ENCODE measurements at regions not wholly inside any gene's neighbourhood (a gene's known extent, or its start where the extent isn't known, plus 50 kb on each side); places are given as distances from the start of the nearest gene placed in this dataset.
"Not testable (repeated sequence)": the region's sequence is repeated elsewhere in the genome, so short reads cannot be mapped to it uniquely, and the experiment has no call there.

DNA sequence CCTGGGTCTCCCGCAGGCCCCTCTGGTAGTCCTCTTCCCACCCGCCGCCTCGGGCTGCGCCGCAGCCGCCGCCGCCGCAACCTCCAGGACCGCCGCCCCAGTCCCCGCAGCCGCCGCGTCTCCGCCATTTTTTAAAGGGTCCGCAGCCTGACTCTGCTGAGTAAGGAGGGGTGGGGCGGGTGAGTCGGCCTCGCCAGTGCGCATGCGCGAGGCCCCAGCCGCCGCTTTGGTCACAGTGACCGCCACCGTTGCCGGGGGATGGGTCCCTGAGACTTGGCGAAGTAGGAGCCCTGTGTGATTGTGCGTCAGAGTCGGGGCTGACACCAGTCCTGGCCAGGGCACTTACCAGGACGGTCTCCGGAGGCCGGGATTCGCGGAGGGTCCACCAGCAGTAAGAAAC is 1424.2 kb upstream of the PCDH10 start:
- H2BK5ac ChIP-seq (ENCODE audit: low read depth, low read length, poor library complexity, severe bottlenecking); ATAC-seq (ENCODE audit: low read depth); CTCF ChIA-PET; H3K79me1 ChIP-seq (ENCODE audit: low read depth in 1 of 2, low read length in 2 of 2); H2BK15ac ChIP-seq (ENCODE audit: low read depth, low read length); H3K23ac ChIP-seq (ENCODE audit: low read depth, low read length); H3K4ac ChIP-seq (ENCODE audit: low read depth, low read length); H4K8ac ChIP-seq (ENCODE audit: low read depth in 2 of 2, low read length in 2 of 2); in situ Hi-C loops (cut with MboI; ENCODE audit: low sequenced_read_pairs); H3K27me3 ChIP-seq (ENCODE audit: control insufficient read depth, insufficient read depth, low read length); H4K20me1 ChIP-seq (ENCODE audit: insufficient read depth, low read length); dilution Hi-C loops (cut with HindIII; ENCODE audit: low sequenced_read_pairs, unreplicated experiment); H3K9ac ChIP-seq (ENCODE audit: low read depth, low read length); H2BK120ac ChIP-seq (ENCODE audit: low read depth, low read length); H3K4me1 ChIP-seq (ENCODE audit: control insufficient read depth, insufficient read depth, low read length); H3K9me3 ChIP-seq (ENCODE audit: control insufficient read depth, insufficient read depth, low read length); H2AFZ ChIP-seq (replicated peaks; ENCODE audit: low read length, poor library complexity); H3K56ac ChIP-seq (ENCODE audit: extremely low read depth, insufficient read depth, low read length); H2AK9ac ChIP-seq (replicated peaks; ENCODE audit: low read depth, low read length, poor library complexity); H4K5ac ChIP-seq (ENCODE audit: low read depth, low read length); H3K18ac ChIP-seq (ENCODE audit: low read depth, low read length); H2BK20ac ChIP-seq (ENCODE audit: low read depth, low read length); BruUV-seq (replicated peaks); H3K9me1 ChIP-seq (ENCODE audit: insufficient read depth, low read length); intact Hi-C loops (cut with micrococcal nuclease); POLR2A ChIA-PET (ENCODE audit: unreplicated experiment); H3K14ac ChIP-seq (replicated peaks; ENCODE audit: low read depth, low read length); H4K91ac ChIP-seq (ENCODE audit: insufficient read depth, low read depth, low read length); H3K36me3 ChIP-seq (ENCODE audit: control insufficient read depth, insufficient read depth, low read length); H3K4me2 ChIP-seq (ENCODE audit: low read depth, low read length); H2AK5ac ChIP-seq (ENCODE audit: low read depth, low read length): not testable (repeated sequence)
- Histone ChIP-seq H3K27ac (ENCODE audit: insufficient read depth, low read length) (peak overlapping the region; percentile 26; the same call in 1 of the 2 replicates), H3K4me3 (ENCODE audit: insufficient read depth, low read depth, low read length) (peak overlapping the region; percentile 38)
- DNase-seq = peak; percentile 36
- no CpG with 5 or more reads among the region's 37 CpGs for WGBS, 2 experiments (ENCODE audit: extremely low coverage in 2 of 2, insufficient read length in 1 of 2)

- H3K9me3 ChIP-seq (ENCODE audit: control insufficient read depth, insufficient read depth, low read length); H3K18ac ChIP-seq (ENCODE audit: low read depth, low read length); H3K27ac ChIP-seq (ENCODE audit: insufficient read depth, low read length); H3K9me1 ChIP-seq (ENCODE audit: insufficient read depth, low read length); CTCF ChIA-PET; H3K4me2 ChIP-seq (ENCODE audit: low read depth, low read length); H4K5ac ChIP-seq (ENCODE audit: low read depth, low read length); H3K79me1 ChIP-seq (ENCODE audit: low read depth in 1 of 2, low read length in 2 of 2); H4K8ac ChIP-seq (ENCODE audit: low read depth in 2 of 2, low read length in 2 of 2); H4K91ac ChIP-seq (ENCODE audit: insufficient read depth, low read depth, low read length); H2BK120ac ChIP-seq (ENCODE audit: low read depth, low read length); ATAC-seq (ENCODE audit: low read depth); H4K20me1 ChIP-seq (ENCODE audit: insufficient read depth, low read length); H3K56ac ChIP-seq (ENCODE audit: extremely low read depth, insufficient read depth, low read length); H2BK15ac ChIP-seq (ENCODE audit: low read depth, low read length); H3K23ac ChIP-seq (ENCODE audit: low read depth, low read length); DNase-seq; H2BK5ac ChIP-seq (ENCODE audit: low read depth, low read length, poor library complexity, severe bottlenecking); H3K9ac ChIP-seq (ENCODE audit: low read depth, low read length); H3K4me3 ChIP-seq (ENCODE audit: insufficient read depth, low read depth, low read length); H2AK9ac ChIP-seq (replicated peaks; ENCODE audit: low read depth, low read length, poor library complexity); in situ Hi-C loops (cut with MboI; ENCODE audit: low sequenced_read_pairs); H2AK5ac ChIP-seq (ENCODE audit: low read depth, low read length); H3K4me1 ChIP-seq (ENCODE audit: control insufficient read depth, insufficient read depth, low read length); BruUV-seq (replicated peaks); H2BK20ac ChIP-seq (ENCODE audit: low read depth, low read length); H3K27me3 ChIP-seq (ENCODE audit: control insufficient read depth, insufficient read depth, low read length); dilution Hi-C loops (cut with HindIII; ENCODE audit: low sequenced_read_pairs, unreplicated experiment); POLR2A ChIA-PET (ENCODE audit: unreplicated experiment); H3K36me3 ChIP-seq (ENCODE audit: control insufficient read depth, insufficient read depth, low read length); intact Hi-C loops (cut with micrococcal nuclease); H3K4ac ChIP-seq (ENCODE audit: low read depth, low read length); H3K14ac ChIP-seq (replicated peaks; ENCODE audit: low read depth, low read length); H2AFZ ChIP-seq (replicated peaks; ENCODE audit: low read length, poor library complexity): not testable (repeated sequence)
- no CpG with 5 or more reads among the region's 29 CpGs for WGBS, 2 experiments (ENCODE audit: extremely low coverage in 2 of 2, insufficient read length in 1 of 2)
These were observed 1423.6 kb upstream of the PCDH10 start for GRCh38 chr4:131725521-131725920.

All from IMR-90 (cell line).